GM23248 (cell line): ENCODE measurements at regions not wholly inside any gene's neighbourhood (a gene's known extent, or its start where the extent isn't known, plus 50 kb on each side); places are given as distances from the start of the nearest gene placed in this dataset.

Experiments
- DNase-seq: peaks from one replicate; pipeline ENCODE4 v3.0.0-alpha.2; 2015
- H2AFZ ChIP-seq: fragments of 200-600 bp; sonication (generic); 2 replicates; pipeline ENCODE4 v1.6.1; 2016; ENCODE audit warnings: antibody characterized with exemption
- H3F3A ChIP-seq: fragments of 200-600 bp; sonication (generic); 2 replicates; pipeline ENCODE4 v1.6.1; 2016; ENCODE audit warnings: mild to moderate bottlenecking, antibody characterized with exemption, mixed run types; ENCODE audit not compliant: insufficient read depth
- H3K27ac ChIP-seq: fragments of 200-600 bp; sonication (generic); 2 replicates; pipeline ENCODE4 v1.5.1; 2016; ENCODE audit warnings: mild to moderate bottlenecking
- H3K27me3 ChIP-seq: fragments of 200-600 bp; sonication (generic); replicated peaks from 2 replicates; pipeline ENCODE4 v1.6.1; 2016; ENCODE audit warnings: mild to moderate bottlenecking; ENCODE audit not compliant: insufficient read depth
- H3K36me3 ChIP-seq: fragments of 200-600 bp; sonication (generic); 2 replicates; pipeline ENCODE4 v1.6.1; 2016; ENCODE audit warnings: low read depth, mild to moderate bottlenecking
- H3K4me1 ChIP-seq: fragments of 200-600 bp; sonication (generic); 2 replicates; pipeline ENCODE4 v1.6.1; 2016; ENCODE audit warnings: mild to moderate bottlenecking; ENCODE audit not compliant: insufficient read depth
- H3K4me2 ChIP-seq: fragments of 200-600 bp; sonication (generic); one replicate; pipeline ENCODE4 v1.6.1; 2016; ENCODE audit warnings: mild to moderate bottlenecking; ENCODE audit not compliant: unreplicated experiment
- H3K4me3 ChIP-seq: fragments of 200-600 bp; sonication (generic); 2 replicates; pipeline ENCODE4 v1.5.1; 2016; ENCODE audit warnings: mild to moderate bottlenecking
- H3K79me2 ChIP-seq: fragments of 200-600 bp; sonication (generic); 2 replicates; pipeline ENCODE4 v1.6.1; 2016; ENCODE audit warnings: mild to moderate bottlenecking; ENCODE audit not compliant: insufficient read depth
- H3K9ac ChIP-seq: fragments of 200-600 bp; sonication (generic); 2 replicates; pipeline ENCODE4 v1.6.1; 2016; ENCODE audit warnings: mild to moderate bottlenecking
- H3K9me2 ChIP-seq: fragments of 200-600 bp; sonication (generic); 2 replicates; pipeline ENCODE4 v1.6.1; 2016; ENCODE audit warnings: mixed run types, mild to moderate bottlenecking, moderate library complexity; ENCODE audit not compliant: insufficient read depth
- H3K9me3 ChIP-seq: fragments of 200-600 bp; sonication (generic); one replicate; pipeline ENCODE4 v1.6.1; 2017; ENCODE audit warnings: low read depth
- H4K20me1 ChIP-seq: fragments of 200-600 bp; sonication (generic); 2 replicates; pipeline ENCODE4 v1.6.0; 2016; ENCODE audit not compliant: insufficient read depth
- EZH2 ChIP-seq: fragments of 200-600 bp; sonication (generic); IDR thresholded peaks from 2 replicates; pipeline ENCODE4 v1.6.1; 2018; ENCODE audit warnings: antibody characterized with exemption, mild to moderate bottlenecking; ENCODE audit not compliant: insufficient read depth, poor library complexity, severe bottlenecking
- EZH2phosphoT487 ChIP-seq: fragments of 200-600 bp; sonication (generic); IDR thresholded peaks from 2 replicates; pipeline ENCODE4 v1.6.1; 2018; ENCODE audit warnings: antibody characterized with exemption, moderate library complexity, mild to moderate bottlenecking, low read depth; ENCODE audit not compliant: insufficient read depth
- WGBS, 2 experiments: methylation state at CpG; one replicate each; pipeline ENCODE4 v1.1.6; 2015 to 2017; ENCODE audit warnings: low lambda C conversion rate in 2 of 2, low coverage in 1 of 2; ENCODE audit errors: missing lambda C conversion rate in 2 of 2; 5-methylcytosine and 5-hydroxymethylcytosine counted together
- in situ Hi-C: fragments of 300-500 bp; cut with MboI; formaldehyde crosslinking; loops from 2 replicates; pipeline ENCODE4 v1.15.0; 2020

GRCh38 chr1:63190171-63190570 is 132.2 kb upstream of the FOXD3 start:
- Histone ChIP-seq H3F3A (no peaks in the 10 kb centered on the region), H3K9ac (no peak overlapping the region), H3K9me2 (no peaks in the 10 kb centered on the region), H2AFZ (no peak overlapping the region), H3K27me3 (no peaks in the 10 kb centered on the region; the same call in 1 of the 2 replicates), H3K4me1 (no peaks in the 10 kb centered on the region), H3K79me2 (no peaks in the 10 kb centered on the region), H3K4me3 (no peak overlapping the region), H3K36me3 (no peaks in the 10 kb centered on the region), H3K9me3 (no peaks in the 10 kb centered on the region), H3K27ac (no peak overlapping the region), H4K20me1 (no peaks in the 10 kb centered on the region), H3K4me2 (no peak overlapping the region)
- TF ChIP-seq EZH2: no peak
- no peak for TF ChIP-seq EZH2phosphoT487
- WGBS, 2 experiments: 2 to 9% methylated on average over 2 of the region's 2 CpGs
- no peak for DNase-seq
- in situ Hi-C loops: no loop called here

- H2AFZ ChIP-seq: no peak overlapping the region
Measured at GRCh38 chr1:63198871-63199394, 123.4 kb upstream of the FOXD3 start.

GRCh38 chr1:63199706-63200335 is 122.5 kb upstream of the FOXD3 start:
- in situ Hi-C loops: no loop called here
- TF ChIP-seq EZH2phosphoT487: no peak
- TF ChIP-seq EZH2: no peak
- Histone ChIP-seq H3F3A (no peaks in the 10 kb centered on the region), H3K27ac (no peak overlapping the region), H4K20me1 (no peaks in the 10 kb centered on the region), H3K79me2 (no peaks in the 10 kb centered on the region), H3K9me2 (no peaks in the 10 kb centered on the region), H3K9me3 (no peaks in the 10 kb centered on the region), H3K4me1 (no peaks in the 10 kb centered on the region), H3K4me3 (no peak overlapping the region), H2AFZ (no peak overlapping the region), H3K27me3 (peaks cover 25% of the 10 kb centered on the region; the same call in 1 of the 2 replicates), H3K4me2 (no peak overlapping the region), H3K36me3 (no peaks in the 10 kb centered on the region), H3K9ac (no peak overlapping the region)
- DNase-seq: no peak
- WGBS, 2 experiments: 12 to 13% methylated on average over 7 of the region's 7 CpGs

More at GRCh38 chr1:63198871-63199394, 123.4 kb upstream of the FOXD3 start:
- Histone ChIP-seq H4K20me1 (no peaks in the 10 kb centered on the region), H3K36me3 (no peaks in the 10 kb centered on the region), H3F3A (no peaks in the 10 kb centered on the region), H3K4me3 (no peak overlapping the region), H3K4me2 (no peak overlapping the region), H3K9me3 (no peaks in the 10 kb centered on the region), H3K27me3 (peaks cover 25% of the 10 kb centered on the region; the same call in 1 of the 2 replicates), H3K4me1 (no peaks in the 10 kb centered on the region), H3K79me2 (no peaks in the 10 kb centered on the region), H3K9me2 (no peaks in the 10 kb centered on the region), H3K9ac (no peak overlapping the region), H3K27ac (no peak overlapping the region)
- 29 to 31% methylated on average over 7 of the region's 7 CpGs for WGBS, 2 experiments
- in situ Hi-C loops: no loop called here
- DNase-seq: no peak
- TF ChIP-seq EZH2phosphoT487 (no peak), EZH2 (no peak)

GRCh38 chr1:63200676-63201075 is 121.7 kb upstream of the FOXD3 start:
- H3K4me1 ChIP-seq: no peaks in the 10 kb centered on the region
- no peaks in the 10 kb centered on the region for H3K9me2 ChIP-seq
- no peaks in the 10 kb centered on the region for H3K36me3 ChIP-seq
- 1 to 2% methylated on average over 3 of the region's 3 CpGs for WGBS, 2 experiments
- no peak for TF ChIP-seq EZH2phosphoT487
- no peak for TF ChIP-seq EZH2
- no peaks in the 10 kb centered on the region for H3F3A ChIP-seq
- H3K9me3 ChIP-seq: no peaks in the 10 kb centered on the region
- no peak overlapping the region for H3K9ac ChIP-seq
- peaks cover 25% of the 10 kb centered on the region; the same call in 1 of the 2 replicates for H3K27me3 ChIP-seq
- in situ Hi-C loops: no loop called here
- H4K20me1 ChIP-seq: no peaks in the 10 kb centered on the region
- H3K4me3 ChIP-seq: no peak overlapping the region
- no peak overlapping the region for H3K4me2 ChIP-seq
- H3K79me2 ChIP-seq: no peaks in the 10 kb centered on the region
- DNase-seq: no peak
- no peak overlapping the region for H2AFZ ChIP-seq
- H3K27ac ChIP-seq: no peak overlapping the region
